ENCODE measurements at regions not wholly inside any gene's neighbourhood (a gene's known extent, or its start where the extent isn't known, plus 50 kb on each side); places are given as distances from the start of the nearest gene placed in this dataset.

- Histone ChIP-seq H3K27me3 (ENCODE audit: insufficient read depth, low read length) (no peaks in the 10 kb centered on the region), H3K9me3 (ENCODE audit: insufficient read depth, low read depth, low read length) (no peaks in the 10 kb centered on the region; the same call in 1 of the 2 replicates), H3K36me3 (ENCODE audit: insufficient read depth, low read depth, low read length) (no peaks in the 10 kb centered on the region), H3K27ac (ENCODE audit: low read length) (no peak overlapping the region), H3K4me1 (ENCODE audit: insufficient read depth, low read length) (no peaks in the 10 kb centered on the region), H3K4me3 (ENCODE audit: low read length) (no peak overlapping the region), H3K9ac (ENCODE audit: low read depth, low read length) (no peak overlapping the region)
Observed at GRCh38 chr13:89255844-89256406, 1584.8 kb downstream of the SLITRK5 start.

- no peaks in the 10 kb centered on the region for H3K4me1 ChIP-seq (ENCODE audit: insufficient read depth, low read length)
- no peak overlapping the region for H3K27ac ChIP-seq (ENCODE audit: low read length)
- no peaks in the 10 kb centered on the region for H3K36me3 ChIP-seq (ENCODE audit: insufficient read depth, low read depth, low read length)
- no peak overlapping the region for H3K9ac ChIP-seq (ENCODE audit: low read depth, low read length)
- H3K4me3 ChIP-seq (ENCODE audit: low read length): no peak overlapping the region
- no peaks in the 10 kb centered on the region for H3K27me3 ChIP-seq (ENCODE audit: insufficient read depth, low read length)
- H3K9me3 ChIP-seq (ENCODE audit: insufficient read depth, low read depth, low read length): no peaks in the 10 kb centered on the region; the same call in 1 of the 2 replicates
Observed at GRCh38 chr13:89267734-89268133, 1596.6 kb downstream of the SLITRK5 start.

- Histone ChIP-seq H3K4me3 (ENCODE audit: low read length) (no peak overlapping the region), H3K36me3 (ENCODE audit: insufficient read depth, low read depth, low read length) (no peaks in the 10 kb centered on the region), H3K9me3 (ENCODE audit: insufficient read depth, low read depth, low read length) (no peaks in the 10 kb centered on the region; the same call in 1 of the 2 replicates), H3K4me1 (ENCODE audit: insufficient read depth, low read length) (no peaks in the 10 kb centered on the region), H3K9ac (ENCODE audit: low read depth, low read length) (no peak overlapping the region), H3K27ac (ENCODE audit: low read length) (no peak overlapping the region), H3K27me3 (ENCODE audit: insufficient read depth, low read length) (no peaks in the 10 kb centered on the region)
Observed at GRCh38 chr13:89269737-89270136, 1598.6 kb downstream of the SLITRK5 start.

GRCh38 chr13:89270736-89271135 lies 1599.6 kb downstream of the SLITRK5 start:
- Histone ChIP-seq H3K27me3 (ENCODE audit: insufficient read depth, low read length) (no peaks in the 10 kb centered on the region), H3K9ac (ENCODE audit: low read depth, low read length) (no peak overlapping the region), H3K27ac (ENCODE audit: low read length) (no peak overlapping the region), H3K4me3 (ENCODE audit: low read length) (no peak overlapping the region), H3K36me3 (ENCODE audit: insufficient read depth, low read depth, low read length) (no peaks in the 10 kb centered on the region), H3K9me3 (ENCODE audit: insufficient read depth, low read depth, low read length) (no peaks in the 10 kb centered on the region), H3K4me1 (ENCODE audit: insufficient read depth, low read length) (no peaks in the 10 kb centered on the region)

- H3K27ac ChIP-seq (ENCODE audit: low read length): no peak overlapping the region
- no peaks in the 10 kb centered on the region for H3K27me3 ChIP-seq (ENCODE audit: insufficient read depth, low read length)
- H3K4me1 ChIP-seq (ENCODE audit: insufficient read depth, low read length): no peaks in the 10 kb centered on the region
- H3K9me3 ChIP-seq (ENCODE audit: insufficient read depth, low read depth, low read length): no peaks in the 10 kb centered on the region
- H3K9ac ChIP-seq (ENCODE audit: low read depth, low read length): no peak overlapping the region
- no peak overlapping the region for H3K4me3 ChIP-seq (ENCODE audit: low read length)
- no peaks in the 10 kb centered on the region for H3K36me3 ChIP-seq (ENCODE audit: insufficient read depth, low read depth, low read length)
Observed at GRCh38 chr13:89279374-89279773, 1608.2 kb downstream of the SLITRK5 start.

GRCh38 chr13:89281331-89281730 lies 1610.2 kb downstream of the SLITRK5 start:
- Histone ChIP-seq H3K27ac (ENCODE audit: low read length) (no peak overlapping the region), H3K9me3 (ENCODE audit: insufficient read depth, low read depth, low read length) (no peaks in the 10 kb centered on the region; the same call in 1 of the 2 replicates), H3K36me3 (ENCODE audit: insufficient read depth, low read depth, low read length) (no peaks in the 10 kb centered on the region), H3K9ac (ENCODE audit: low read depth, low read length) (no peak overlapping the region), H3K4me3 (ENCODE audit: low read length) (no peak overlapping the region), H3K4me1 (ENCODE audit: insufficient read depth, low read length) (no peaks in the 10 kb centered on the region), H3K27me3 (ENCODE audit: insufficient read depth, low read length) (no peaks in the 10 kb centered on the region)

GRCh38 chr13:89282241-89282640 lies 1611.1 kb downstream of the SLITRK5 start:
- Histone ChIP-seq H3K4me3 (ENCODE audit: low read length) (no peak overlapping the region), H3K27me3 (ENCODE audit: insufficient read depth, low read length) (no peaks in the 10 kb centered on the region)

GRCh38 chr13:89287381-89287780 lies 1616.2 kb downstream of the SLITRK5 start:
- H3K4me1 ChIP-seq (ENCODE audit: insufficient read depth, low read length): no peaks in the 10 kb centered on the region
- H3K4me3 ChIP-seq (ENCODE audit: low read length): no peak overlapping the region
- H3K27me3 ChIP-seq (ENCODE audit: insufficient read depth, low read length): no peaks in the 10 kb centered on the region
- no peaks in the 10 kb centered on the region for H3K36me3 ChIP-seq (ENCODE audit: insufficient read depth, low read depth, low read length)
- no peak overlapping the region for H3K9ac ChIP-seq (ENCODE audit: low read depth, low read length)
- peaks cover 4% of the 10 kb centered on the region; the same call in 1 of the 2 replicates for H3K9me3 ChIP-seq (ENCODE audit: insufficient read depth, low read depth, low read length)
- no peak overlapping the region for H3K27ac ChIP-seq (ENCODE audit: low read length)

More at GRCh38 chr13:89282241-89282640, 1611.1 kb downstream of the SLITRK5 start:
- no peaks in the 10 kb centered on the region for H3K4me1 ChIP-seq (ENCODE audit: insufficient read depth, low read length)
- no peaks in the 10 kb centered on the region; the same call in 1 of the 2 replicates for H3K9me3 ChIP-seq (ENCODE audit: insufficient read depth, low read depth, low read length)
- H3K36me3 ChIP-seq (ENCODE audit: insufficient read depth, low read depth, low read length): no peaks in the 10 kb centered on the region
- no peak overlapping the region for H3K27ac ChIP-seq (ENCODE audit: low read length)
- no peak overlapping the region for H3K9ac ChIP-seq (ENCODE audit: low read depth, low read length)

GRCh38 chr13:89294115-89294867 lies 1623.1 kb downstream of the SLITRK5 start:
- Histone ChIP-seq H3K9me3 (ENCODE audit: insufficient read depth, low read depth, low read length) (no peaks in the 10 kb centered on the region), H3K27me3 (ENCODE audit: insufficient read depth, low read length) (no peaks in the 10 kb centered on the region), H3K36me3 (ENCODE audit: insufficient read depth, low read depth, low read length) (no peaks in the 10 kb centered on the region), H3K9ac (ENCODE audit: low read depth, low read length) (no peak overlapping the region), H3K4me1 (ENCODE audit: insufficient read depth, low read length) (peaks cover 2% of the 10 kb centered on the region; the same call in 1 of the 2 replicates), H3K27ac (ENCODE audit: low read length) (no peak overlapping the region), H3K4me3 (ENCODE audit: low read length) (no peak overlapping the region)

- Histone ChIP-seq H3K27me3 (ENCODE audit: insufficient read depth, low read length) (no peaks in the 10 kb centered on the region), H3K4me3 (ENCODE audit: low read length) (no peak overlapping the region), H3K9me3 (ENCODE audit: insufficient read depth, low read depth, low read length) (no peaks in the 10 kb centered on the region), H3K4me1 (ENCODE audit: insufficient read depth, low read length) (no peaks in the 10 kb centered on the region), H3K27ac (ENCODE audit: low read length) (no peak overlapping the region), H3K9ac (ENCODE audit: low read depth, low read length) (no peak overlapping the region), H3K36me3 (ENCODE audit: insufficient read depth, low read depth, low read length) (no peaks in the 10 kb centered on the region)
Observed at GRCh38 chr13:89307278-89307677, 1636.1 kb downstream of the SLITRK5 start.

- H3K36me3 ChIP-seq (ENCODE audit: insufficient read depth, low read depth, low read length): no peaks in the 10 kb centered on the region
- no peaks in the 10 kb centered on the region for H3K27me3 ChIP-seq (ENCODE audit: insufficient read depth, low read length)
- H3K4me3 ChIP-seq (ENCODE audit: low read length): no peak overlapping the region
- H3K9ac ChIP-seq (ENCODE audit: low read depth, low read length): no peak overlapping the region
- H3K9me3 ChIP-seq (ENCODE audit: insufficient read depth, low read depth, low read length): no peaks in the 10 kb centered on the region
- no peaks in the 10 kb centered on the region for H3K4me1 ChIP-seq (ENCODE audit: insufficient read depth, low read length)
- H3K27ac ChIP-seq (ENCODE audit: low read length): no peak overlapping the region
Observed at GRCh38 chr13:89310943-89311672, 1639.9 kb downstream of the SLITRK5 start.
